ENCODE measurements at regions not wholly inside any gene's neighbourhood (a gene's known extent, or its start where the extent isn't known, plus 50 kb on each side); places are given as distances from the start of the nearest gene placed in this dataset.

GRCh38 chr6:93083337-93084230 lies 335.8 kb downstream of the EPHA7 start:
- DNase-seq = peak; percentile 4 to 65 (median 12)

DNA sequence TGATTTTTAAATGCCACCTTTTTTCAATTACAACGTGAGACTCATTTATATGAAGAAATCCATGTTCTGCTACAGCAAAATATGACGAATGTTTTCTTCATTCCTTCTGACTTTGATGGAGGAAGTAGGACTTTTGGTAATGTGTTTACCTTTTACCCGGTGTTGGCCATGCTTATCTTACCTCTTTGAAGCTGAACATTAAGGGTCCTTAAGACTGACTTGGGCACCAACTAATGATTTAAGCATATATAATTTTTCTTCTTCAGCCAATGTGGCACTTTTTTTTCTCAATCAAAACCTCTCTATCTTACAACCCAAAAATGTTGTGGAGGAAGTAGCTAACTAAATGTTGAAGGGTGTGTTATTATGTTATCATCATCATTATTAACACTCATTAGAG lies 337.5 kb downstream of the EPHA7 start:
- DNase-seq = no peak

- DNase-seq = no peak
These were observed 340.3 kb downstream of the EPHA7 start for GRCh38 chr6:93079061-93079460.

DNA sequence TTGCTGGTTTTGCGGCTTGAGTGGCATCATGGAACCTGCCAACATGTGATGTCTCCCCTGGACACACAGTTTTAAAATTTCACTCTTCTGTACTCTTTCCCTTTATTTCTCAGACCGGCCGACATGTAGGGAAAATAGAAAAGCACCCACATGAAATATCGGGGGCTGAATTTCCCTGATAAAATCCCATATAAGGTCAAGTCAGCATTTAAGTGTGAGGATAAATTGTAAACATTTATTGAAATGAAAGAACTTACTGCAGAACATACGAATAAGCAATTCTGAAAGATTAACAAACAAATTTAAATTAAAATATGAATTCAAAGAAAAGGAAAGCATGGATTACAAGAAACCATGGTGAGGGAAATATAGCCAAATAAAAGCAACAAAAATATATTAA lies 345.5 kb downstream of the EPHA7 start:
- DNase-seq = no peak

DNA sequence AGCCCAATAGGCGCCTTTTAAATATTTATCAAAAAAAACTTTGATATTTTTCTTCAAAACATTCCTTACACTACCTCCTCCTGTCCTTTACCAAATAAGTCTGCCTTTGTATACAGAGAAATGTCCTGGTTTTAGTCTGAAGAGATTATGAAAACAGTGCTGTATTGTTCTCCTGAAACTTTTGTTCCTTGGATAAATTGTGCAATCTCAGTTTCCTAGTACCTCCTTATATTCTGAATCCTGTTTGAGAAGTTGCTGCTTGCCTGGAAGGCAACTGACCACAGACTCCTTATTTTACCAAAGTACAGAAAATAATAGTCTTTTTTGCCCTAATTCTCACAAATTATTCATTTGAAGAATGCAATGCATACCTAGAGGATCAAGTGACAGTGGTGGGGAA lies 349.5 kb downstream of the EPHA7 start:
- no peak for DNase-seq

- DNase-seq = no peak
These were observed 359.4 kb downstream of the EPHA7 start for GRCh38 chr6:93059911-93060310.

- DNase-seq = no peak
These were observed 361.8 kb downstream of the EPHA7 start for GRCh38 chr6:93057584-93057983.

DNA sequence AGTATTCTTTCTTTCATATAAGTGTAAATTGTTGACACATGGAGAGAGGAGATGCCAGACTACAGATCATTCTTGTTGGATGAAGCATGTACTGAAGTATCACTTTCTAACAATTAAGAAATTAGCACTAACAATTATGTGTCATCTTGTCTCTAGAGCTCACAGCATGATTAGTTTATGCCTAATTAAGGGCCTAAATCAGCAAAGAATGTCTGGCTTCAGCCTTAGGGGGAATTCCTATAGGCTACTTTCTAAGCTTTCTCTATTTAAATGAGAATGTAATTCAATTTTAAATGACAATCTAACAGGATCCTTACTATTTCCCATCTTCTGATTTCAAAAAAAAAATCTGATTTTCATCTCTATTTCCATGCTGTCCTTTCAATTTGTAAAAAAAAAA lies 371.0 kb downstream of the EPHA7 start:
- no peak for DNase-seq

GRCh38 chr6:93047033-93047432 lies 372.3 kb downstream of the EPHA7 start:
- DNase-seq = no peak

DNA sequence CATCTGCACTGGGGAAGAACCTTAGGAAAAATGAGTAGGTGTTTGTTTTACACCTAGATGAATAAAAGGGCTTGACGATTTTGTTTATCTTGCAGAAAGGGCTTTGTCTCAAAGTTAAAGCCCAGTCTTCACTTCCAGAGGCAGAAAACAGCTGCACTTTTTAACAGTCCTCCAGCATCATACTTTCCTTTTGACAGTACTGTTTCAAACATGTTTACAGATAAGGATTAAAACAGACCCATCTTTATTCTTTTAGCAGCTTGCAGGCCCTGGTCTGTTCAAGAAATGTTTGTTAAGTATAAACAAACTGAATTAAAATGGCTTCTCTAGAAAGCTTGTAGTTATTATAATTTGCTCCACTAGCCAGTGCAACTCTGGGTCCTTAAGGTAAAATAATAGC lies 374.2 kb downstream of the EPHA7 start:
- DNase-seq = no peak

DNA sequence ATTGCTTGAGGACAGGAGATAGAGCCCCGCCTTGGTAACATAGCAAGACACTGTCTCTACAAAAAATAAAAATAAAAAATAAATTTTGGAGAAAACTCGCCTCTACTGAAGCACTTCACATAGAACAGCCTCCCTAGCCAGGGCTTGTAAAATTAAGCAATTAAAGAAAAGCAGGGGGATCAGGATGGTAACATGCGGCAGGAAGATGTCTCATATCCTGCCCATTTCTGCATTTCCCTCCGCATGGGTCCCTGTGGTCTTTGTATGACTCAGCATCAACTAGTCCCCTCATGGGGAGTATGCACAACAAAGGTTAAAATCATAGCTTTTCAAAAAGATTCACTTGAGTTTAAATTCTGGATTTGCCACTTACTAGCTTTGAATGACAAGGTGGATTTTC lies 379.0 kb downstream of the EPHA7 start:
- peak in 1 of 3 donors; percentile 27 for DNase-seq

DNA sequence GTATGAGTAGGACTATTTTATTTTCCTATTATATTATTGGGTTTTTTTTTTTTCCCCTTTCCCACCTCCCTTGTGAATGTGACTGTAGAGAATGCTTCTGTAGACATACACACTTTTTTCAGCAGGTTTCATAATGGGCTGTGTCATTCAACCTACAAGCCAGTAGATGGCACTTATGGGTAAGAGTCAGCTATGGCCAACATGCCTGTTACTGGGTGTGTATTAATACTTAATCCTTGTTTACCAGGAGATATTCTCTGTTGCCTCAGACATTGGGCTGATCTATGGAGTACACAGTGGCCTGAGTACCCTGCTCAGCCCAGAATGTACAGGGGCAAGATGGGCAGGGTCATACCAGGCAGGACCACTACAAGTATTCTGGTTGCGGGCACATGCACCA lies 382.5 kb downstream of the EPHA7 start:
- DNase-seq = peak in 1 of 3 donors; percentile 4

GRCh38 chr6:93035756-93036155 lies 383.6 kb downstream of the EPHA7 start:
- DNase-seq = no peak

GRCh38 chr6:93021235-93021915 lies 398.0 kb downstream of the EPHA7 start:
- no peak for DNase-seq

GRCh38 chr6:93017626-93018025 lies 401.7 kb downstream of the EPHA7 start:
- DNase-seq = no peak

DNA sequence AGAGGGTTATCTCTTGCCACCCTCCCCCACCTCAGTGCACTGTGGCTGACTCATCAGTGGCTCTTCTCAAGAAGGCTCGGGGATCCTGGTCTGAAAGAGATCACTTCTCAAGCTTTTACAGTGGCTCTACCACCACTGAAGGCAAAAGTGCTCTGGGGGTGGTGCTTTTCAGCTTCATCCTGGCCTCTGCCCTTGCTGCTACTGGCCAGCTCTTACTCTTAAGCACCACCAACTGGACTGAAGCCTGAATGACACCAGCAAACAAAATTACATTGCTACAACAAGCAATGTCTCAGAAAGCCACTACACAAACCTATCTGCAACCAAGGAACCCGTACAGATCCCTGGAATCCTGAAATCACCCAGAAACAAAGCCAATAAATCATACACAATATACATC lies 402.1 kb downstream of the EPHA7 start:
- DNase-seq = no peak

- DNase-seq = no peak
These were observed 406.3 kb downstream of the EPHA7 start for GRCh38 chr6:93013054-93013453.

DNA sequence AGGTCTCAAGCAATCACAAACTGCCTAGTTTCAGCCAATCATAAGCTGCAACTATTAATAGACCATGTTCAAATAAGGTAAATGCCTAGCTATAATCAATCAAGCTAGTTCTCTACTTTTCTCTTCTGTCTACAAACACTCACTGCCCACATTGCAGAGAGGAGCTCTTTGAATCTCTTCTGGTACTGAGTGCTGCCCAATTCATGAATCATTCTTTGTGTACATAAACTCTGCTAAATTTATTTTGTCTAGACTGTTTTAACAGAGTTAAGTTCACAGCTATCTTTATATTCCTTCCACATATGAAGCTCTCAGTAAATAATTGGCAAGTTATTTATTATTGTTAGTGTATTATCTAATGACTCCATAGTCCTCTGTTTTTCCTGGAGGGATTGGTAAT lies 411.0 kb downstream of the EPHA7 start:
- no peak for DNase-seq

GRCh38 chr6:92989656-92990055 lies 429.7 kb downstream of the EPHA7 start:
- no peak for DNase-seq

DNA sequence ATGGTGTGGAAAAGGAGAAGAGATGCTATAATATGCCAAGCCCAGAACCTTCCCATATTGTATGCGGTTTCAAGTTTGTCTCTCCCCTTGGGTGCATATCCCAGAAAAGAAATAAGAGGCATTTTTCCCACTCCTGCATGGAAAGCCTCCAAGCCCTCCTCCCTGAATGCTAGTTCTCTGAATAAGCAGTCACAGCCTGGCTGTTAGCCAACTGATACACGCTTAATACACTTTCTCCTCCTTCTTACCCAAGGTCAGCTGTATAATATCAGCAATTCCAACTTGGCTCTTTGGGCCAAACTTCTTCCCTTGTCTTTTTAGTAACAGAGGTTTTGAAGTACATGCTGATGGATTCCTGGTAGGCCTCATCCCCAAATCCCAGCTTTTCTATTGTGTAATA lies 440.1 kb downstream of the EPHA7 start:
- DNase-seq = peak in 1 of 3 donors; percentile 3

- no peak for DNase-seq
These were observed 442.3 kb downstream of the EPHA7 start for GRCh38 chr6:92977018-92977417.

DNA sequence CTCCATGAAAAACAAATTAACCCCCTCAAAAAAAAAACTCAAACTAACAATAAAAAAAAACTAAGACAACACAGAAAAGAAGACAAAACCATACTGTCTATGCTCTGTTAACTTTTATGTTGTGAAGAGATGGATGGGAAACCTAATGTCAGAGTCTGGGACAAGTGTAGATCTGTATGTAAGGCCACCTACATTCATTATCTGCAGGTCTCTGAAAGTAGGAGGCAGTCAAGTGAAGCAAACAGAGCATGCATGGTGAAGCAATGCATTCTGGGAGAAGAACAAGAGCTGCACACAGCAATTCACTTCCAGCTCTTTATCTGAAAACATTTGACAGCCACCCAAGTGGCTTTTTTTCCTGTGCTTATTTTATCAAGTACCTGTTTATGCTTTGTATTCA lies 452.0 kb downstream of the EPHA7 start:
- no peak for DNase-seq

- peak in 1 of 3 donors; percentile 19 for DNase-seq
These were observed 456.5 kb downstream of the EPHA7 start for GRCh38 chr6:92962846-92963245.
